Choroid plexus epithelial cell (primary cell): ENCODE measurements at regions not wholly inside any gene's neighbourhood (a gene's known extent, or its start where the extent isn't known, plus 50 kb on each side); places are given as distances from the start of the nearest gene placed in this dataset.

Source experiments
- DNase-seq: peaks from one replicate; pipeline ENCODE4 v3.0.0-alpha.2; 2010; ENCODE audit warnings: low read depth
- H3K4me3 ChIP-seq: 2 replicates; pipeline ENCODE4 v1.5.1; 2011; ENCODE audit warnings: low read depth, mild to moderate bottlenecking, control low read depth, low read length, moderate library complexity
- TF ChIP-seq, protein P1 (sequence below): conservative IDR thresholded peaks from 2 replicates; pipeline ENCODE4 v1.5.1; 2011; ENCODE audit warnings: low read depth, mild to moderate bottlenecking, control low read depth, inconsistent platforms, low read length, moderate library complexity

DNA sequence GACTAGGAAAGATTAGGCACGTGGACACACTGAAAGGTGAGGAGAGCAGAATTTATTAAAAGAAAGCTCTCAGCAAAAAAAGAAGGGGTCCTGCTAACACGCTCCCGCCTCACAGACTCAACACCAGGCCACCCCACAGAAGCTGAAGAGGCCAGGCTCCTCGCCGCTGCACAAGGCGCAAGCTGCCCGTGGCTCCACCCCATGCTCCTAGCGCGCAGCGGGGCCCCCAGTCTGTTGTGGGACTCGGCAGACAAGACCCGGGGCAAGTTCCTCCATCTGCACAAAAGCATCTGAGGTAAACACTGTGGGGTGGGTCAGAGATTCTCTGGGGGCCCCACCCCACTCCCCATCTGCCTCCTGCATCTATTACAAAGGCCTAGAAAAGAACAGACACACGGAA lies 1462.4 kb downstream of the EFNB2 start:
- no peak for DNase-seq
- no peak overlapping the region for H3K4me3 ChIP-seq
- TF ChIP-seq, protein P1, sequence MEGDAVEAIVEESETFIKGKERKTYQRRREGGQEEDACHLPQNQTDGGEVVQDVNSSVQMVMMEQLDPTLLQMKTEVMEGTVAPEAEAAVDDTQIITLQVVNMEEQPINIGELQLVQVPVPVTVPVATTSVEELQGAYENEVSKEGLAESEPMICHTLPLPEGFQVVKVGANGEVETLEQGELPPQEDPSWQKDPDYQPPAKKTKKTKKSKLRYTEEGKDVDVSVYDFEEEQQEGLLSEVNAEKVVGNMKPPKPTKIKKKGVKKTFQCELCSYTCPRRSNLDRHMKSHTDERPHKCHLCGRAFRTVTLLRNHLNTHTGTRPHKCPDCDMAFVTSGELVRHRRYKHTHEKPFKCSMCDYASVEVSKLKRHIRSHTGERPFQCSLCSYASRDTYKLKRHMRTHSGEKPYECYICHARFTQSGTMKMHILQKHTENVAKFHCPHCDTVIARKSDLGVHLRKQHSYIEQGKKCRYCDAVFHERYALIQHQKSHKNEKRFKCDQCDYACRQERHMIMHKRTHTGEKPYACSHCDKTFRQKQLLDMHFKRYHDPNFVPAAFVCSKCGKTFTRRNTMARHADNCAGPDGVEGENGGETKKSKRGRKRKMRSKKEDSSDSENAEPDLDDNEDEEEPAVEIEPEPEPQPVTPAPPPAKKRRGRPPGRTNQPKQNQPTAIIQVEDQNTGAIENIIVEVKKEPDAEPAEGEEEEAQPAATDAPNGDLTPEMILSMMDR: no peak

DNA sequence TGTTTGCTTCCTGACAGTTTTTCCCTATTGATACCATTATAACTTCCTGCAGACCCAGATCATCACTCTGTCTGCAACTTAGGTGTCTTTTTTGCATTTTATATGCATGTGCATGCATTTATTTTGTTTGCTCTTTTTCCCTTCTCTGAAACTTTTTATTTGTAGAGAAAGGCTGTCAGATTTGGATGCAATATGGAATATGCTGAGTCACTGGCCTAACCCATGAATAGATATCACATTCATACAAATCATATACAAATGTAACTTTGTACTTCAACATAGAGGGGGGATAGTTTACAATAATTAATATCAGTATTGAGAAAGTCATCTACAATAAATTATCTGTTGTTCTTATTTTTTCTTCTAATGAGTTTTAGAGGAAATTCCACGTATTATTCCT lies 1465.0 kb downstream of the EFNB2 start:
- TF ChIP-seq, protein P1: no peak
- DNase-seq: no peak
- H3K4me3 ChIP-seq: no peak overlapping the region

GRCh38 chr13:105069106-105069505 lies 1466.4 kb downstream of the EFNB2 start:
- H3K4me3 ChIP-seq: no peak overlapping the region
- peak; percentile 18 for DNase-seq
- TF ChIP-seq, protein P1: no peak

DNA sequence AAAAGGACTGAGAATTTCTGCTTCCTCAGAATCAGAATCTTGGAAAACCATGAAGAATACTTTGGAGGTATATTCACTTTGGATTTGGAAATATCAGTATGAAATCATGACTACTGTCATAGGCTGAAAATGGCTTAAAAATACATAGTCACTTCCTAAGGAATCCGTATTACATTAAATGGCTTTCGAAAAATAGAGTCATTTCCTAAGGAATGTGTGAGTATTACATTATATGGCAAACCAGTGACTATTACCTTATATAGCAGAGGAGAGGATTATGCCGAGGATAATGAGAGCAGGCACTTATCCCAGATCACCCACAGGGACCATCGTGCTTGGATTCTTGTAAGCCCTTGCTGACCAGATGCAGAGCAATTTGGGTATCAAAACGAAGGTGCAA lies 1471.8 kb downstream of the EFNB2 start:
- no peak for DNase-seq
- TF ChIP-seq, protein P1: no peak
- no peak overlapping the region for H3K4me3 ChIP-seq

GRCh38 chr13:105059786-105060185 lies 1475.7 kb downstream of the EFNB2 start:
- DNase-seq: no peak
- TF ChIP-seq, protein P1: no peak
- H3K4me3 ChIP-seq: no peak overlapping the region

GRCh38 chr13:105058517-105058916 lies 1476.9 kb downstream of the EFNB2 start:
- TF ChIP-seq, protein P1: no peak
- no peak for DNase-seq
- H3K4me3 ChIP-seq: no peak overlapping the region

DNA sequence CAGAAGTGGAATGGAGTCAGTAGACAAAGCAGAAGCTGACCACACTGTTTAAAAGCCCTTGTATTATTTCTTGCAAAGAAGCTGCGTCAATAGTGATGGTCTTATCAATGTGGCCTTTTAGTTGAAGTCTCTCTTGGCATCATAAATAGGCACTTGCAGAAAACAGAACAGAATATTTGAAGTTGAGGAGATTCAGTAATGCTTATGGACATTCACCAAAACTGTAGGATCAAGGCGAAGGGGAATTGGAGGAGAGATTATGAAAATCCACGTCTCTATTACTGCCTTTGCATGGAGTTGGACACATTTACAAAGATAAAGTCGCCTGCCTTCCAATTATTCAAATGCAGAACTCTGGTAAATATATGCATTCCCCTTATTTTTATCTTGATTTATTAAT lies 1482.8 kb downstream of the EFNB2 start:
- TF ChIP-seq, protein P1: no peak
- no peak overlapping the region for H3K4me3 ChIP-seq
- no peak for DNase-seq
